ENCODE measurements at regions not wholly inside any gene's neighbourhood (a gene's known extent, or its start where the extent isn't known, plus 50 kb on each side); places are given as distances from the start of the nearest gene placed in this dataset.

DNA sequence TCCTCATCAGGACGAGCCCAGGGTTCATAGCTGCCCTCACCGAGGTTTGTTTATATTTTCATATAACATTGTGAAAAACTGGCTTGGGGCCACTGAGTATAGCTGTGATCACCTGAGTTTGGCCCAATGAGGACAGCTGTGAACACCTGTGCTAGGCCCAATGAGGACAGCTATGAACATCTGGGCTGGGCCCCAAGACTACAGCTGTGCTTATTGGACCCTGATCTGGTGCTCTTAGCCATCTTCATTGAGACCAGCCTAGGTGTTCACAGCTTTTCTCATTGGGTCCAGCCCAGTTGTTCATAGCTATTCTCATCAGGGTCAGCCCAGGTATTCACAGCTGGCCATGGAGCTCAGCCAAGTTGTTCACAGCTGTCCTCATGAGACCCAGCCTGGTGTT is 1167.3 kb downstream of the UQCRFS1 start (continued):
- TF ChIP-seq ZNF512 (CRISPR knock-in tag; IDR thresholded peaks at IDR 0.05; ENCODE audit: borderline replicate concordance), result no peak

- DNase-seq (ENCODE audit: low spot score), result no peak
- Mint-ChIP-seq H3K4me1 (no peaks in the 10 kb centered on the region), H3K27ac (no peak overlapping the region), H3K4me3 (no peak overlapping the region), H3K9me3 (peaks cover 30% of the 10 kb centered on the region), H3K36me3 (no peaks in the 10 kb centered on the region), H3K27me3 (ENCODE audit: low read depth) (no peaks in the 10 kb centered on the region)
- POLR2A ChIA-PET, result no interaction called here
- no peak for ATAC-seq
- CTCF ChIA-PET, result no interaction called here
- TF ChIP-seq ZNF396 (CRISPR knock-in tag; IDR thresholded peaks at IDR 0.05; ENCODE audit: borderline replicate concordance) (no peak), JAZF1 (CRISPR knock-in tag; IDR thresholded peaks at IDR 0.05) (no peak), ZNF121 (CRISPR knock-in tag; IDR thresholded peaks at IDR 0.05) (no peak), IRF1 (CRISPR knock-in tag; IDR thresholded peaks at IDR 0.05) (no peak), ZNF423 (CRISPR knock-in tag; IDR thresholded peaks at IDR 0.05) (no peak), OVOL2 (CRISPR knock-in tag; IDR thresholded peaks at IDR 0.05; ENCODE audit: borderline replicate concordance) (no peak), GRHL2 (CRISPR knock-in tag; IDR thresholded peaks at IDR 0.05; ENCODE audit: insufficient replicate concordance, severe bottlenecking) (no peak), FOXK1 (CRISPR knock-in tag; IDR thresholded peaks at IDR 0.05) (no peak), PRRX2 (CRISPR knock-in tag; IDR thresholded peaks at IDR 0.05) (no peak), ARID4B (CRISPR knock-in tag; IDR thresholded peaks at IDR 0.05; ENCODE audit: borderline replicate concordance) (no peak), MYBL2 (CRISPR knock-in tag; IDR thresholded peaks at IDR 0.05) (no peak), ATF1 (CRISPR knock-in tag; IDR thresholded peaks at IDR 0.05) (no peak), ZNF317 (CRISPR knock-in tag; IDR thresholded peaks at IDR 0.05; ENCODE audit: borderline replicate concordance, low read depth) (no peak), ZNF512 (CRISPR knock-in tag; IDR thresholded peaks at IDR 0.05; ENCODE audit: borderline replicate concordance) (no peak), TCF7 (CRISPR knock-in tag; IDR thresholded peaks at IDR 0.05; ENCODE audit: low read depth) (no peak), ESRRA (CRISPR knock-in tag; IDR thresholded peaks at IDR 0.05; ENCODE audit: borderline replicate concordance) (no peak), ZNF416 (CRISPR knock-in tag; IDR thresholded peaks at IDR 0.05) (no peak)
- TF ChIP-seq, protein P1, sequence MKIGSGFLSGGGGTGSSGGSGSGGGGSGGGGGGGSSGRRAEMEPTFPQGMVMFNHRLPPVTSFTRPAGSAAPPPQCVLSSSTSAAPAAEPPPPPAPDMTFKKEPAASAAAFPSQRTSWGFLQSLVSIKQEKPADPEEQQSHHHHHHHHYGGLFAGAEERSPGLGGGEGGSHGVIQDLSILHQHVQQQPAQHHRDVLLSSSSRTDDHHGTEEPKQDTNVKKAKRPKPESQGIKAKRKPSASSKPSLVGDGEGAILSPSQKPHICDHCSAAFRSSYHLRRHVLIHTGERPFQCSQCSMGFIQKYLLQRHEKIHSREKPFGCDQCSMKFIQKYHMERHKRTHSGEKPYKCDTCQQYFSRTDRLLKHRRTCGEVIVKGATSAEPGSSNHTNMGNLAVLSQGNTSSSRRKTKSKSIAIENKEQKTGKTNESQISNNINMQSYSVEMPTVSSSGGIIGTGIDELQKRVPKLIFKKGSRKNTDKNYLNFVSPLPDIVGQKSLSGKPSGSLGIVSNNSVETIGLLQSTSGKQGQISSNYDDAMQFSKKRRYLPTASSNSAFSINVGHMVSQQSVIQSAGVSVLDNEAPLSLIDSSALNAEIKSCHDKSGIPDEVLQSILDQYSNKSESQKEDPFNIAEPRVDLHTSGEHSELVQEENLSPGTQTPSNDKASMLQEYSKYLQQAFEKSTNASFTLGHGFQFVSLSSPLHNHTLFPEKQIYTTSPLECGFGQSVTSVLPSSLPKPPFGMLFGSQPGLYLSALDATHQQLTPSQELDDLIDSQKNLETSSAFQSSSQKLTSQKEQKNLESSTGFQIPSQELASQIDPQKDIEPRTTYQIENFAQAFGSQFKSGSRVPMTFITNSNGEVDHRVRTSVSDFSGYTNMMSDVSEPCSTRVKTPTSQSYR (CRISPR knock-in tag; IDR thresholded peaks at IDR 0.05), result no peak
- TF ChIP-seq, protein P2, sequence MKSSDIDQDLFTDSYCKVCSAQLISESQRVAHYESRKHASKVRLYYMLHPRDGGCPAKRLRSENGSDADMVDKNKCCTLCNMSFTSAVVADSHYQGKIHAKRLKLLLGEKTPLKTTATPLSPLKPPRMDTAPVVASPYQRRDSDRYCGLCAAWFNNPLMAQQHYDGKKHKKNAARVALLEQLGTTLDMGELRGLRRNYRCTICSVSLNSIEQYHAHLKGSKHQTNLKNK (CRISPR knock-in tag; IDR thresholded peaks at IDR 0.05), result no peak
Observed at GRCh38 chr19:28044477-28044876, 1168.5 kb downstream of the UQCRFS1 start.

Measured in WTC11 (cell line).